A549 (cell line): ENCODE measurements at regions not wholly inside any gene's neighbourhood (a gene's known extent, or its start where the extent isn't known, plus 50 kb on each side); places are given as distances from the start of the nearest gene placed in this dataset.

Experiments used
- ATAC-seq, 2 experiments: fragments of 200-7000 bp in 1 of 2; fragments of >200 bp in 1 of 2; cut with Nextera tagmentation in 1 of 2; cut with Tn5 transposase in 1 of 2; 3 replicates each; pipeline versions ENCODE4 v1.8.0 to v1.9.1; 2018 to 2020; ENCODE audit warnings: mild to moderate bottlenecking in 1 of 2, moderate library complexity in 1 of 2
- CTCF ChIA-PET: fragments of 300-600 bp; sonication (Branson Sonifier 250); formaldehyde crosslinking; extraction: SDS; loops from one replicate; lab custom pipeline; 2021; ENCODE audit warnings: antibody characterized with exemption, inconsistent platforms; lab: Yijun Ruan, JAX
- POLR2A ChIA-PET: fragments of 350-600 bp; formaldehyde crosslinking; extraction: SDS; loops from one replicate; lab custom pipeline; 2021; ENCODE audit warnings: antibody characterized with exemption, inconsistent platforms; lab: Yijun Ruan, JAX
- DNase-seq, 2 experiments: peaks; one replicate each; pipeline versions ENCODE4 v3.0.0 to v3.0.0-alpha.2; 2011 to 2016; ENCODE audit warnings: low read depth in 1 of 2, low spot score in 1 of 2
- FAIRE-seq: peaks from 2 replicates; lab custom pipeline; 2011; peaks lifted over from hg19 to GRCh38; lab: Jason Lieb, UNC
- H3K27ac ChIP-seq, 2 experiments: fragments of >200 bp; sonication (Bioruptor Twin); formaldehyde crosslinking; 3 replicates each; pipeline ENCODE4 v1.5.1; 2016 to 2017
- H3K4me1 ChIP-seq: fragments of >200 bp; sonication (Bioruptor Twin); formaldehyde crosslinking; 3 replicates; pipeline ENCODE4 v1.6.1; 2016
- H3K4me2 ChIP-seq: fragments of >200 bp; sonication (Bioruptor Twin); formaldehyde crosslinking; 3 replicates; pipeline ENCODE4 v1.6.1; 2016
- H3K4me3 ChIP-seq: fragments of >200 bp; sonication (Bioruptor Twin); formaldehyde crosslinking; 3 replicates; pipeline ENCODE4 v1.5.1; 2016
- H3K9me3 ChIP-seq: fragments of >200 bp; sonication (Bioruptor Twin); formaldehyde crosslinking; 3 replicates; pipeline ENCODE4 v1.6.1; 2016
- ATOH8 ChIP-seq: fragments of 250-450 bp; sonication (Bioruptor Pico); IDR thresholded peaks from 2 replicates; pipeline ENCODE4 v1.5.0; 2020; ENCODE audit warnings: low read depth, mild to moderate bottlenecking, moderate library complexity
- BHLHE40 ChIP-seq: IDR thresholded peaks from 2 replicates; pipeline ENCODE4 v1.6.1; 2012; ENCODE audit warnings: low read depth, low read length, inconsistent platforms
- CBX8 ChIP-seq: fragments of 200-600 bp; sonication (generic); IDR thresholded peaks from 2 replicates; pipeline ENCODE4 v1.6.1; 2016
- CHD2 ChIP-seq: fragments of 150-350 bp; IDR thresholded peaks from 2 replicates; pipeline ENCODE4 v1.6.1; 2014; ENCODE audit warnings: low read length; ENCODE audit not compliant: partially characterized antibody
- EHF ChIP-seq: fragments of 250-450 bp; sonication (Bioruptor Pico); IDR thresholded peaks from 2 replicates; pipeline ENCODE4 v1.5.0; 2020; ENCODE audit warnings: mild to moderate bottlenecking
- EP300 ChIP-seq, 2 experiments: fragments of >200 bp; sonication (Bioruptor Twin); formaldehyde crosslinking; IDR thresholded peaks; 2 replicates in 1 of 2; 3 replicates in 1 of 2; pipeline ENCODE4 v1.6.1; 2016 to 2017
- FOSL2 ChIP-seq, 2 experiments: fragments of 450-650 bp in 1 of 2; fragments of >200 bp in 1 of 2; sonication (Bioruptor Twin) in 1 of 2; formaldehyde crosslinking; IDR thresholded peaks; 2 replicates each; pipeline versions ENCODE4 v1.5.0 to v1.6.1; 2016 to 2020; ENCODE audit warnings: mild to moderate bottlenecking in 1 of 2, moderate library complexity in 1 of 2
- HDAC2 ChIP-seq: fragments of 200-600 bp; sonication (generic); IDR thresholded peaks from 2 replicates; pipeline ENCODE4 v1.6.1; 2016
- HOXA7 ChIP-seq: fragments of 250-450 bp; sonication (Bioruptor Pico); IDR thresholded peaks from 2 replicates; pipeline ENCODE4 v1.5.0; 2020; ENCODE audit warnings: mild to moderate bottlenecking, moderate library complexity
- HOXB5 ChIP-seq: fragments of 250-450 bp; sonication (Bioruptor Pico); IDR thresholded peaks from 2 replicates; pipeline ENCODE4 v1.5.0; 2020; ENCODE audit warnings: mild to moderate bottlenecking, moderate library complexity
- KDM5A ChIP-seq: fragments of 200-600 bp; sonication (generic); IDR thresholded peaks from 2 replicates; pipeline ENCODE4 v1.6.1; 2016; ENCODE audit warnings: antibody characterized with exemption, mild to moderate bottlenecking
- MAFK ChIP-seq: fragments of 450-650 bp; IDR thresholded peaks from 2 replicates; pipeline ENCODE4 v1.6.1; 2014; ENCODE audit not compliant: partially characterized antibody
- MAZ ChIP-seq: fragments of 150-350 bp; IDR thresholded peaks from 2 replicates; pipeline ENCODE4 v1.6.1; 2014; ENCODE audit warnings: antibody characterized with exemption, low read depth, low read length, borderline replicate concordance
- MYC ChIP-seq: IDR thresholded peaks from 2 replicates; pipeline ENCODE4 v1.6.1; 2012; ENCODE audit warnings: mild to moderate bottlenecking, inconsistent platforms, low read length, improper control_type of control experiment, borderline replicate concordance
- NFE2L2 ChIP-seq: fragments of 150-350 bp; conservative IDR thresholded peaks from 2 replicates; pipeline ENCODE4 v1.6.1; 2014; ENCODE audit warnings: low read length
- NPAS2 ChIP-seq: fragments of 250-450 bp; sonication (Bioruptor Pico); IDR thresholded peaks from 2 replicates; pipeline ENCODE4 v1.8.0; 2022; ENCODE audit warnings: mild to moderate bottlenecking, moderate library complexity, borderline replicate concordance
- NR3C1 ChIP-seq: fragments of >200 bp; sonication (Bioruptor Twin); formaldehyde crosslinking; IDR thresholded peaks from 3 replicates; pipeline ENCODE4 v1.6.1; 2017
- PHF8 ChIP-seq: fragments of 200-600 bp; sonication (generic); IDR thresholded peaks from 2 replicates; pipeline ENCODE4 v1.6.1; 2016; ENCODE audit warnings: low read depth, mild to moderate bottlenecking, antibody characterized with exemption, moderate library complexity, borderline replicate concordance
- POLR2AphosphoS2 ChIP-seq: conservative IDR thresholded peaks from 2 replicates; pipeline ENCODE4 v1.6.1; 2012; ENCODE audit warnings: low read length, improper control_type of control experiment, inconsistent platforms
- RARB ChIP-seq: fragments of 250-450 bp; sonication (Bioruptor Pico); IDR thresholded peaks from 2 replicates; pipeline ENCODE4 v1.8.0; 2021; ENCODE audit warnings: mild to moderate bottlenecking, moderate library complexity
- RCOR1 ChIP-seq: fragments of 150-350 bp; IDR thresholded peaks from 2 replicates; pipeline ENCODE4 v1.6.1; 2014; ENCODE audit warnings: antibody characterized with exemption, low read length, low read depth
- REST ChIP-seq: fragments of 200-600 bp; sonication (generic); IDR thresholded peaks from 2 replicates; pipeline ENCODE4 v1.6.1; 2016; ENCODE audit warnings: antibody characterized with exemption, mild to moderate bottlenecking, moderate library complexity
- RFX5 ChIP-seq: fragments of 450-650 bp; IDR thresholded peaks from 2 replicates; pipeline ENCODE4 v1.7.1; 2014; ENCODE audit warnings: antibody characterized with exemption, mild to moderate bottlenecking, moderate library complexity
- RNF2 ChIP-seq: fragments of 200-600 bp; sonication (generic); IDR thresholded peaks from 2 replicates; pipeline ENCODE4 v1.6.1; 2016; ENCODE audit warnings: low read depth, mild to moderate bottlenecking, antibody characterized with exemption, moderate library complexity, borderline replicate concordance
- SMC3 ChIP-seq: fragments of >200 bp; sonication (Bioruptor Twin); formaldehyde crosslinking; IDR thresholded peaks from 3 replicates; pipeline ENCODE4 v1.6.1; 2018; ENCODE audit warnings: inconsistent platforms
- SREBF2 ChIP-seq: fragments of 450-650 bp; IDR thresholded peaks from 2 replicates; pipeline ENCODE4 v1.6.1; 2014; ENCODE audit warnings: mild to moderate bottlenecking, moderate library complexity
- TFCP2L1 ChIP-seq: fragments of 250-450 bp; sonication (Bioruptor Pico); IDR thresholded peaks from 2 replicates; pipeline ENCODE4 v1.5.0; 2021; ENCODE audit warnings: mild to moderate bottlenecking
- ZC3H11A ChIP-seq: fragments of 450-650 bp; IDR thresholded peaks from 2 replicates; pipeline ENCODE4 v1.6.1; 2014; ENCODE audit warnings: antibody characterized with exemption, mild to moderate bottlenecking
- ZNF302 ChIP-seq: fragments of 250-450 bp; sonication (Bioruptor Pico); IDR thresholded peaks from 2 replicates; pipeline ENCODE4 v1.9.0; 2021; ENCODE audit warnings: inconsistent platforms, mild to moderate bottlenecking, moderate library complexity
- WGBS: methylation state at CpG from one replicate; pipeline ENCODE4 v1.1.6; 2017; ENCODE audit errors: missing lambda C conversion rate; 5-methylcytosine and 5-hydroxymethylcytosine counted together
- TF ChIP-seq, protein P1 (sequence below): IDR thresholded peaks from 2 replicates; pipeline ENCODE4 v1.6.1; 2012
- TF ChIP-seq, protein P2 (sequence below): fragments of 150-350 bp; IDR thresholded peaks from 2 replicates; pipeline ENCODE4 v1.6.1; 2014; ENCODE audit warnings: low read depth, mild to moderate bottlenecking, low read length

DNA sequence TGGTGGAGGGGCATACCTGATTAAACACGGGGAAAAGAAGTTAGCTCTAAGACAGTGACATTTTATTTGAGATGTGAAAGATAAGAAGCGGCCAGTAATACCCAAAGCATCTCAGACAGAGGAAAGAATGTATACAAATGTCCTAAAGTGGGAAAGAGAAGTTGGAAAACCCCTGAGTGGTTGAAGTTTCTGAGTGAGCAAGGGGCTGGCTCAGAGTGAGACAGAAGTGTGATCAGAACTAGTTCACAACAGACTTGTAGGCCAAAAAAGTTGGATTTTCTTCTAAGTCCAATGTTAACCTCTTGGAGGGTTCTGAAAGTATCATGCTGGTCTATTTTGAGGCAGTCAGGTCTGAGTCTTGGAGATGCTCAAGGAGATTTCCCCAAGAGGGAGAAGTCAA is 608.7 kb downstream of the SOX6 start:
- H3K27ac ChIP-seq: no peak overlapping the region
- ATAC-seq: no peak
- no peak overlapping the region for H3K4me3 ChIP-seq
- H3K9me3 ChIP-seq: no peaks in the 10 kb centered on the region
- WGBS: 2% methylated on average over 2 of the region's 2 CpGs
- DNase-seq: no peak
- no peak overlapping the region for H3K4me2 ChIP-seq
- FAIRE-seq: no peak
- ChIA-PET POLR2A (no interaction called here), CTCF (interaction anchor here (0.6 to 1.1 kb wide), 3 partner anchors 10 to 324 kb away, joined by 3 read pairs; no protein-coding TSS in a partner anchor)
- no peaks in the 10 kb centered on the region for H3K4me1 ChIP-seq
- TF ChIP-seq HOXA7 (CRISPR knock-in tag) (no peak), NPAS2 (CRISPR knock-in tag) (no peak), PHF8 (no peak), ATOH8 (CRISPR knock-in tag) (no peak), NR3C1 (no peak), SMC3 (no peak), EHF (CRISPR knock-in tag) (no peak), MAZ (no peak), BHLHE40 (no peak), RFX5 (no peak), CHD2 (no peak), KDM5A (no peak), MYC (no peak), RNF2 (no peak), REST (no peak)
- TF ChIP-seq, protein P1, sequence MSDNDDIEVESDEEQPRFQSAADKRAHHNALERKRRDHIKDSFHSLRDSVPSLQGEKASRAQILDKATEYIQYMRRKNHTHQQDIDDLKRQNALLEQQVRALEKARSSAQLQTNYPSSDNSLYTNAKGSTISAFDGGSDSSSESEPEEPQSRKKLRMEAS: no peak
- TF ChIP-seq, protein P2, sequence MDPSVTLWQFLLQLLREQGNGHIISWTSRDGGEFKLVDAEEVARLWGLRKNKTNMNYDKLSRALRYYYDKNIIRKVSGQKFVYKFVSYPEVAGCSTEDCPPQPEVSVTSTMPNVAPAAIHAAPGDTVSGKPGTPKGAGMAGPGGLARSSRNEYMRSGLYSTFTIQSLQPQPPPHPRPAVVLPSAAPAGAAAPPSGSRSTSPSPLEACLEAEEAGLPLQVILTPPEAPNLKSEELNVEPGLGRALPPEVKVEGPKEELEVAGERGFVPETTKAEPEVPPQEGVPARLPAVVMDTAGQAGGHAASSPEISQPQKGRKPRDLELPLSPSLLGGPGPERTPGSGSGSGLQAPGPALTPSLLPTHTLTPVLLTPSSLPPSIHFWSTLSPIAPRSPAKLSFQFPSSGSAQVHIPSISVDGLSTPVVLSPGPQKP: no peak

- Histone ChIP-seq H3K4me2 (no peak overlapping the region), H3K27ac (no peak overlapping the region), H3K4me3 (no peak overlapping the region), H3K9me3 (no peaks in the 10 kb centered on the region), H3K4me1 (no peaks in the 10 kb centered on the region)
- no peak for ATAC-seq
- POLR2A ChIA-PET: no interaction called here
- TF ChIP-seq FOSL2 (IDR thresholded peaks at IDR 0.05): no peak
- TF ChIP-seq FOSL2 (CRISPR knock-in tag; IDR thresholded peaks at IDR 0.05): no peak
- no peak for TF ChIP-seq RCOR1
- no peak for TF ChIP-seq POLR2AphosphoS2
- TF ChIP-seq, protein P1: no peak
- no peak for TF ChIP-seq ZNF302
- no peak for TF ChIP-seq TFCP2L1 (CRISPR knock-in tag)
- no peak for TF ChIP-seq HOXB5 (CRISPR knock-in tag)
- TF ChIP-seq RNF2: no peak
- no peak for TF ChIP-seq MAFK
- TF ChIP-seq HDAC2: no peak
- no peak for TF ChIP-seq MAZ
- no peak for TF ChIP-seq KDM5A
- no peak for TF ChIP-seq ZC3H11A
- TF ChIP-seq RARB (CRISPR knock-in tag): no peak
- TF ChIP-seq EP300 (IDR thresholded peaks at IDR 0.05): no peak
- no peak for TF ChIP-seq MYC
- no peak for TF ChIP-seq CBX8
- no peak for TF ChIP-seq NFE2L2
- no peak for TF ChIP-seq SREBF2
- FAIRE-seq: no peak
- DNase-seq: no peak
- CTCF ChIA-PET: interaction anchor here (0.6 to 1.1 kb wide), 3 partner anchors 10 to 324 kb away, joined by 3 read pairs; no protein-coding TSS in a partner anchor
These were observed 608.2 kb downstream of the SOX6 start for GRCh38 chr11:15748132-15748531.
